Bronchial epithelial cell (primary cell): ENCODE measurements at regions not wholly inside any gene's neighbourhood (a gene's known extent, or its start where the extent isn't known, plus 50 kb on each side); places are given as distances from the start of the nearest gene placed in this dataset.

Experiments
- DNase-seq: peaks from one replicate; pipeline ENCODE4 v3.0.0-alpha.2; 2010; ENCODE audit warnings: low read depth
- FAIRE-seq: peaks from 2 replicates; lab custom pipeline; 2011; peaks lifted over from hg19 to GRCh38; lab: Jason Lieb, UNC
- H3K27me3 ChIP-seq: 2 replicates; pipeline ENCODE4 v1.5.1; 2011; ENCODE audit warnings: low read length; ENCODE audit not compliant: control insufficient read depth, insufficient read depth
- H3K36me3 ChIP-seq: 2 replicates; pipeline ENCODE4 v1.5.1; 2011; ENCODE audit warnings: low read length; ENCODE audit not compliant: control insufficient read depth, insufficient read depth
- H3K4me3 ChIP-seq: 2 replicates; pipeline ENCODE4 v1.5.1; 2011; ENCODE audit warnings: mild to moderate bottlenecking, low read depth, low read length, control low read depth
- TF ChIP-seq, protein P1 (sequence below): IDR thresholded peaks from 2 replicates; pipeline ENCODE4 v1.5.1; 2011; ENCODE audit warnings: mild to moderate bottlenecking, moderate library complexity, low read length, control low read depth, inconsistent platforms; ENCODE audit not compliant: insufficient read depth, severe bottlenecking

DNA sequence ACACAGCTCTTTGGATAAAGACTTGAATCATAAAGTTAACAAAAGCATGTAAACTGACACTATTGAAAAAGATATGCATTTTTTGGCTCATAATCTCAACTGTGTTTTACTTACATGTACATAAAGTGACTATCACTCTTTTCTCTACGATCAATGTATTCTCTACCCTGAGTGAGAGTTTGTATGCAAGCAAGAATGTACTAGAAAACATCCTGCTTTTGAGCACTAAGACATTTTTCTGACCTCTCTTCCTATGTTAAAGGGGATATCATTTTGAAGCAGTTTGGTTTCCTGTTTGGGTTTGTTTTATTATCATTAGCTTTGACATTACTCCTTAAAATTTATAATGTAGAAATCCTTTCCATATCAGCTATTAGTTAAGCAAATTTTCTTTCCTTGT lies 910.8 kb downstream of the C6orf118 start:
- H3K4me3 ChIP-seq: no peak overlapping the region
- TF ChIP-seq, protein P1, sequence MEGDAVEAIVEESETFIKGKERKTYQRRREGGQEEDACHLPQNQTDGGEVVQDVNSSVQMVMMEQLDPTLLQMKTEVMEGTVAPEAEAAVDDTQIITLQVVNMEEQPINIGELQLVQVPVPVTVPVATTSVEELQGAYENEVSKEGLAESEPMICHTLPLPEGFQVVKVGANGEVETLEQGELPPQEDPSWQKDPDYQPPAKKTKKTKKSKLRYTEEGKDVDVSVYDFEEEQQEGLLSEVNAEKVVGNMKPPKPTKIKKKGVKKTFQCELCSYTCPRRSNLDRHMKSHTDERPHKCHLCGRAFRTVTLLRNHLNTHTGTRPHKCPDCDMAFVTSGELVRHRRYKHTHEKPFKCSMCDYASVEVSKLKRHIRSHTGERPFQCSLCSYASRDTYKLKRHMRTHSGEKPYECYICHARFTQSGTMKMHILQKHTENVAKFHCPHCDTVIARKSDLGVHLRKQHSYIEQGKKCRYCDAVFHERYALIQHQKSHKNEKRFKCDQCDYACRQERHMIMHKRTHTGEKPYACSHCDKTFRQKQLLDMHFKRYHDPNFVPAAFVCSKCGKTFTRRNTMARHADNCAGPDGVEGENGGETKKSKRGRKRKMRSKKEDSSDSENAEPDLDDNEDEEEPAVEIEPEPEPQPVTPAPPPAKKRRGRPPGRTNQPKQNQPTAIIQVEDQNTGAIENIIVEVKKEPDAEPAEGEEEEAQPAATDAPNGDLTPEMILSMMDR: no peak
- peak; percentile 16 for DNase-seq
- no peak for FAIRE-seq
- H3K36me3 ChIP-seq: no peaks in the 10 kb centered on the region
- H3K27me3 ChIP-seq: no peaks in the 10 kb centered on the region

DNA sequence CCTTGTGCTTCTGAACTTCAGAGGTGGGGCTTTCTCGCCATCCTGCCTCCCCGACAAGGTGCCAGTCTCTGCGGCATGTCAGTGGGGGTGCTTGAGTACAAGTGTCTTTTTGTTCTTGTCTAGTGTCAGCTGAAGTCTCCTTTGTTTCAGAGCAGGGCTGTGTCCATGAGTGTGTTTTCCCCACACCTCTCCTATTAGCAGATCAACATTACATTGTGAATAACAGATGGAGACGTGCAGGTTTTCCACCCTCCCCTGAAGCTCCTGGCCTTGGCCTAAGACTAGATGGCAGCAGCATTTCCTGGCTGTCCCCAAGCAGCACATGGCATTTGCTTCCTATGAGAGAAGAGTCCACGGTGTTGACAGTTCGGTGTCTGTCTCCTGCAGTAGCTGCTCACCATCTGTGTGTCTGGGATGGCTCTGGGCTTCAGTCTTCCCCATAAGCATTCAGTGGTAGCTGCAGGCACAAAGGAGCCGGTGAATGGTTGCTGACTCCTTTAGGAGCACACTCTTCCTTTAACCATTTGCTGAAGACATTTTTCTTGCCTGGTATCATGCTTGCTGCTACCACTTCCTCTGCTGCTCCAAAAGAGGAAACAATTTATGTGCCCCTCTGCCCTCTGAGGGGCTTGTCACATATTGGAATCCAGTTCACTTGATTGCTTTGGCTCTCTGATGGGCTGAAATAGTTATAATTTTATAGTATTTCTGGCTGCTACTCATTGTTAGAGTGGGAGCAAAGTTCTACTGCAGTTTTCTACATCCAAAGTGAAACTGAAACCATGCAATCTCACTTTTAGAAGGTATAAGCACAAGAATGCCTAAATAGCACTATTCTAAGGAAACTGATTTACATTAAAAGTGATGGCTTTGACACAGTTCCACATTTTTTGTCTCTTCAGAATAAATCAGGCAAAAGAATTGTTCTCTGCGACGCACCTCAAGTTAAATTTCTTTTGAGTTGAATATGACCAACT lies 913.0 kb downstream of the C6orf118 start:
- Histone ChIP-seq H3K27me3 (no peaks in the 10 kb centered on the region), H3K36me3 (no peaks in the 10 kb centered on the region), H3K4me3 (no peak overlapping the region)
- FAIRE-seq (no peak), DNase-seq (no peak)
- TF ChIP-seq, protein P1: no peak

DNA sequence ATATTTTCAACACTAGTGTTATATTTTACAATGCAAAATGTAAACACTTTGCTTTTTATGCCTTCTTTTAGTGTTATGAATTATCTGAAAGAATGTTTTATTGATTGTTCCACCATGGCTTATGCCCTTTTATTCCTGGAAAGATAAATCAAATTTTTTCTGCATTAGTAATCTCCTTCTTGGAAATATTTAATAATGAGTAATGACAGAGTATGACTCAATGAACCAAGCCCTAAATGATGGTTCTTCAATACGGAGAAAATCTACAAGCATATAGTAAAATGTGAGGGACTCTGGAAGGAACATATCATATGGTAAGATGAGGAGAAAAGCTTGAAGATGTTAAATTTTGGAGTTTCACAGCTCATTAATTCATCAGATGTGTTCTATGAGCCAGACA lies 929.6 kb downstream of the C6orf118 start:
- TF ChIP-seq, protein P1: no peak
- Histone ChIP-seq H3K4me3 (no peak overlapping the region), H3K36me3 (no peaks in the 10 kb centered on the region), H3K27me3 (no peaks in the 10 kb centered on the region)
- peak; percentile 78 for DNase-seq
- no peak for FAIRE-seq

DNA sequence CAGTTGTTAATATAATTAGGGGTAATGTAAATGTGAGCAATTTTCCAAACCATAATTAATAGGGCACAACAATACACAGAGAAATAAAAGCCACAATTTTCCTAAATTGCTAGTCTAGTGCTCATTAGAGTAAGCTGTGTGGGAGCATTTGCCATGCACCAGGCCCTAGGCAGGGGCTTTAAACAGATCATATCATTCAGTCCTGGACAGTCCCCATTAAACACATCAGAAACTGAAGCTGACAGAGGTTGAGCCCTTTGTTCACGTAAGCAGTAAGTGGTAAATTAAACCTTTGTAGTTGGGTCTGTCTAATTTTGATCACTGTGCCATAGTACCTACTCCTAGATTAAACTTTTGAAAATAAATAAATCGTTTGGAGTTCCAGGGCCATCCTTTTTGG lies 931.1 kb downstream of the C6orf118 start:
- FAIRE-seq (no peak), DNase-seq (no peak)
- Histone ChIP-seq H3K27me3 (no peaks in the 10 kb centered on the region), H3K4me3 (no peak overlapping the region), H3K36me3 (no peaks in the 10 kb centered on the region)
- TF ChIP-seq, protein P1: no peak

DNA sequence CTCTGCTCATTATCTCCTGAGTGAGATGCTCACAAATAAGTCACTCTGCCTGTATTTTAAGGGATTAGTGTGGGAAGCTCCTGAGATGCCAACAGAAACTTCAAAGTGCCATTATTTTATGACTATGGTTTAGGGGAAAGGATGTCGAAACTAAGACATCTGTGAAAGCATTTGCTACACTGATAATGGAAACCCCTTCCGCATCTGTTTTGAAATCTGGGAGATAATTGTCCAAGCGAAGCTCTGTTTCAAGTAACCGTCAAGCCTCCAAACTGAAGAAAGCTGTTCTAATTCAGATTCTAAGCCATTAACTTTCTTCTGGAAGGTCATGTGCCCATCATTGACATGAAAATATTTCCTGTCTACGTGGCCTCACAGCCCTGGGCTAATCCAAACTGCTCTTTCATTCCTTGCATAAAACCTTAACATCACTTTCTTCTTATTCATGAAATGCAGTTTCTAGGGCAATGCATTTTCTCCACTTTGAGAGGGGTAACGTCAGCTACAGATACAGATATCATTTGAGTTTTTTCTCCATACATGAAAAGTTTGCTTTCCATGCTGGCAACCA lies 932.0 kb downstream of the C6orf118 start:
- Histone ChIP-seq H3K36me3 (no peaks in the 10 kb centered on the region), H3K4me3 (no peak overlapping the region), H3K27me3 (no peaks in the 10 kb centered on the region)
- FAIRE-seq (no peak), DNase-seq (no peak)
- TF ChIP-seq, protein P1: no peak
